ENCODE measurements at regions not wholly inside any gene's neighbourhood (a gene's known extent, or its start where the extent isn't known, plus 50 kb on each side); places are given as distances from the start of the nearest gene placed in this dataset.
"Not testable (repeated sequence)": the region's sequence is repeated elsewhere in the genome, so short reads cannot be mapped to it uniquely, and the experiment has no call there.

DNA sequence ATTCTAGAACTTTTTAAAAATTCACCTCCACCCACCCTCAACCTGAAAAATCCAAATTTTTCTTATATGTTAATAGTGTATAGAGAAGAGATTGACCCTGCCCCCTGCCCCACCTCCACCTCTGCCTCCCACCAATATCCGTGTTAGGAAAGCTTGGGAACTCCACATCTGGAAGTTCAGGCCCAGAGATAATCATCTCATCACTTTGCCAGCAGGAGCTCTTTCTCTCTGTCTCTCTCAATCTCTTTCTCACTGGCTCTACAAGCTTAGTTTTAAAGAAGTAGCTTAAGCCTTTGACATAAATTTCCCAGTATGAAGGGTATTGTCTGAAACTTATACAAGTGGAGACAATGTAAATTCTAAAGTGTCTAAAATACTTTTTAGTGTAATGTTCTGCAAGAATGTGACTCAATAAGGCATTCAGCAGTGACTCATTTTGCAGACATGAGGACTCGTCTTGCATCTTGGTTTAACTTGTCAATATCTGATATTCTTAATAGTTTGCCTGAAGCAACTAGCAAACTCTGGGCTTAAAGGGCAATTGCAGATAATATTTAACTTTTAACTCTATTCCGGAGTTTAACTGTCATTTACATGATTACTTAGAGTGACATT is 299.8 kb upstream of the EPHA3 start:
- peak; percentile 23 for DNase-seq (ENCODE audit: low read depth)

DNA sequence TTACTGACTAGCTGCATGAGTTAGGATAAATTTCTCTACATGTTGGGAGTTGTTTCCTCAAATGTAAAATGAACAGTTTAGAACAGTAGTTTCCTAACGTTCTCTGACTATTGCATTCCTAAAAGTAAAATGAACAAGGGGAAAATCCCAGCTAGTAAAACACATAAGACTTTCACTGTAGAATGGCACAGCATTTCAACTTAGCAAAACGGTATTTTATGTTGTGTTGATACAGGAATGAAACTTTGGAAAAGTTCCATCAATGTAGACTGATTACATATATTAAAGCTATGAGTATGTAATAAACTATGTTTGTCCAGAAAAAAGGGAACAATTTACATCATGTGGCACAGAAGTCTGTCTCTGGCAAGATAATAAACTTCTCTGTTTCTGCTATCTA is 297.4 kb upstream of the EPHA3 start:
- no peak for DNase-seq (ENCODE audit: low read depth)

DNA sequence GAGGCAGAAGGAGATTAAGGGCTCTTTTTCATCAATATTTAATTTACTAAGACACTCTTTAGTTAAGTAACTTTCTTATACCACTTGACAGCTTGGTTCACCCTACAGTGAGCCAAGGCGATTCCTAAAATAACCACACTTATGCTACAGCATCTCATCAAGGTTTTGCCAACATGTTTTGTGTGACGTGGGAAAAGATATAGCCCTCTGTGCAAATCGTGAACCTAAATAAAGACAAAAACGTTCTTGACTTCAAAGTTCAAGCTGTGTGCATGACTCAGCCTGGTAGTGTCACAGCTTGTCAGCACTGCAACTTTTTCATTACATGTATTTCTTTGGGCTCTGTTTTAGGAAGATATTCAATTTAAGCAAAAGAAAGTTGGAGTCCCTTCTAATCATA is 297.0 kb upstream of the EPHA3 start:
- peak; percentile 14 for DNase-seq (ENCODE audit: low read depth)

DNA sequence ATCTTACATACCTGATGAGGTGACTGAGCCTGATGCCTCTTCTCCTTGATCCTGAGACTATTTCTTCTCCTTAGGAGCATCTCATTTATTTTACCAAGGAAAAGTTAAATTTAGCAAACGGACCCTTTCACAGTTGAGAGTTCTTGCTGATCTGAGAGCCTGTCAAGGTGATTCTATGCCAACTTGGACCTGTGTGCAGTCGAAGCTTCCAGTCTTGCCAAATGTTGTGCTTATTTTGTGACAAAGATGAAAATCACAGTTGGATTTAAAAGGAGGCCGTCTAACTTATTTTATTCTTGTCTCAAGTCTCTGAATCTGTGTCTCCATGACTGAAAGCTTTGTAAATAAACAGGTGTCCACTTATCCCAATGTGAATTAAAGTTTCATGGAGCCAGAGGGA is 296.3 kb upstream of the EPHA3 start:
- DNase-seq (ENCODE audit: low read depth): no peak

DNA sequence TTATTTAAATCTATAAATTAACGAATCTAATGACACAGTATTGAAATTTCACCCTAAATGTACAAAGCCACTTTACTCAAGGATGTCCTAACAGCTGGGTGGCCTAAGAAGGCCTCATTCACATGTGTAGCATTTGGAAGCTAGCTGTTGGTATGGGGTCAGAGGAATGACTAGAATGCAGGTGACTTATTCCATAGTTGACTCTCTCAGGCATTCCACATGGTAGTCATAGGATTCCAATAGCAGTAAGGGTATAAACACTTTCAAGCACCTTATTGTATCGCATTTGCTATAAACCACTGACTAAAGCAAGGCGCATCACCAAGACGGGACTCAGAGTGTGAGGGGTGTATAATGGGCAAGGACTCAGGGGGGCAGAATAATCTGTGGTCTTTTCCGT is 294.8 kb upstream of the EPHA3 start:
- DNase-seq (ENCODE audit: low read depth): no peak

DNA sequence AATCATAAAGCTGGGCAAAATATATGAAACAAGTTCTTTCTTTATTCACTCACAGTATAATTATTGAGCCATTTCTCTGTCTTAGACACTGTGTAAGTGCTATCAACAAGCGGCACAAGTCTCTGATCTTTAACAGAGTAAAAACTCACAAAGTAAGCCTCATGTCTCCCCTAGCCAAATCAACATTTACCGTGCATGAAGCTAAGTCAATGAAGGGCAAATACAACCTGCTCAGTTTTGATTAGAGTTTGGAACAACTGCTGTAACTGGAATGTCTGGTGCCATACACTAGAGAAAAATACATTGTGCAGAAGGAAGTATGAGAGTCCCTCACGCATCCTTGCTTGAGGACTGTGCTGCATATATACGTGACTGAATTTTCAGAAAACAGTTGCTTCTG is 291.0 kb upstream of the EPHA3 start:
- no peak for DNase-seq (ENCODE audit: low read depth)

DNA sequence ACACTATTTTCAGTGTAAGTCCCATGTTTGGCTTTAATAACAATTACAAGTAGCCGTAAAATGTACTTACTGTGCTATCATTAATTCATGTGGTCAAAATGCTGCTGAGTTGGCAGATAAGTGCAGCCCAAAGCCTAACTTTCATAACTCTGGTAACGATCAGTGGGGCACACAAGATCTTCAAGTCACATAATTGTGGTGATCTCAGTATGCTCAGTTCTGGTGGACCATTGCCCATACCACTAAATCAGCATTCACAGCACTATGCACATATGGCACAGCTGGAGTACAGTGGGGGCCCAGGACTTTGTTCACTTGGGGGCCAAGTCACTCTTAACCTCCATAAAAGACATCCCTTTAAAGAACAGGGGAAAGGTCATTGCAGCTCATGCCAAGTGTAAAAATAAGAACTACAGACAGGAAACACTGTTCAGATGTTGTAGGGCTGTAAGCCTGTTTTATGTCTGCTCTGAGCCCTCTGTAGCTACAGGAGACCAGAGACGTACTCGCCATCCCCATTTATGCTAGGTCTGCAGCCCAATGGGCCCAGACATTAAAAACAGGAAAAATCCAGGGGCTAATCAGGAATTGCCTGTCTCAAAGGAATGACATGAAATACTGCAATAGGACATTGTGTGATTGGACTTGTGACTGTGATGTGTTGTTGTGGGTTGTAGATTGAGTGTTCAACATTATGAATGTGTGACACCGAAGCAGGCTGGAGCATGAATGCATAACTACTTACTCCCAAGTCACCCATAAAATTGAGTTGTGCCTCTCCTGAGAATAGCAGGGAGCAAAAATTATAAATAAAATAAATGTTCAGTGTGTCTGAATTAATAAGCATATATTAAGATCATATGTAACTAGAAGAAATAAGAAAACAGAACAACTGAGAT is 282.5 kb upstream of the EPHA3 start:
- no peak for DNase-seq (ENCODE audit: low read depth)

DNA sequence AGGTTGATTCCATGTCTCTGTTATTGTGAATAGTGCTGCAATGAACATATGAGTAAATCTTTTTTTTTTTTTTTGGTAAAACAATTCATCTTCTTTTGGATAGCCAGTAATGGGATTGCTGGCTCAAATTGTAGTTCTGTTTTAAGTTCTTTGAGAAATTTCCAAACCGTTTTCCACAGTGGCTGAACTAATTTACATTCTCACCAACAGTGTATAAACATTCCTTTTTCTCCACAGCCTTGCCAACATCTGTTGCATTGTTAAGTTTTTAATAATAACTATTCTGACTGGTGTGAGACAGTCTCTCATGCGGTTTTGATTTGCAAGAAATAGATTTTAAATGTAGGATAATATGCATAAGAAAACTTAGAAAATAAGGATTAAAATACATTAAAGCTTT is 279.0 kb upstream of the EPHA3 start:
- DNase-seq (ENCODE audit: low read depth): no peak

DNA sequence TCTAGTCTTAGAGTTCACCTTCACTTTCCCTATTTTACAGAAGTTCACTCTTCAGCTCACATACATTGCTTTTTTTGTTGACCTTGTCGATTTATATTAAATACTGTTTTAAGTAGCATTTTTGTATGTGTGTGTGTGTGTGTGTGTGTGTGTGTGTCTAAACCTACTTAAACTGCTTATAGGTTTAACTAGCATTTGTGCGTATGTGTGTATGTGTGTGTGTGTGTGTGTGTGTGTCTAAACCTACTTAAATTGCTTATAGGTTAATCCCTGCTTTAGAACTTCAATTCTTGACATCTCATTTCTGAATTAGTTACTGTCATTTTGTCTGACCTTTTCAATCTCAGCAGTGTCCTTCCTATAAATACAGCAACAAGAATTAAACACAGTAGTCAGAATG is 254.8 kb upstream of the EPHA3 start:
- no peak for DNase-seq (ENCODE audit: low read depth)

DNA sequence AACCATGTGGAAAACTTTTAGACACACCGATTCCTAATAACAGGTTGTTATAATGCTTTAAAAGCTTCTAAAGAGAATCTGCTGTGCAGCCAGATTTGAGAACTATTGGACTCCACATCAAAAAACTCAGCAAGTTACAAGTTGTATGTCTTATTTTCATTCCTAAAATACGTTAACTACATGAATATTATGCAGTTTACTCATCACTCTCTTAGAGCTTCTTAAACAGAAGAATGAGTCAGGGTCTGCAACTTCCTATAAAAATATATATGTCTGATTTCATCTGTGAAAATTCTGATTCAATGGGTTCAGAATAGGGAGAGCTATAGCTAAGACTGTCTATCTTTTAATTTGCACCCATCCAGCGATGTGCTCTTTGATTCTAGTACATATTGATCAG is 244.2 kb upstream of the EPHA3 start:
- DNase-seq (ENCODE audit: low read depth): no peak

DNA sequence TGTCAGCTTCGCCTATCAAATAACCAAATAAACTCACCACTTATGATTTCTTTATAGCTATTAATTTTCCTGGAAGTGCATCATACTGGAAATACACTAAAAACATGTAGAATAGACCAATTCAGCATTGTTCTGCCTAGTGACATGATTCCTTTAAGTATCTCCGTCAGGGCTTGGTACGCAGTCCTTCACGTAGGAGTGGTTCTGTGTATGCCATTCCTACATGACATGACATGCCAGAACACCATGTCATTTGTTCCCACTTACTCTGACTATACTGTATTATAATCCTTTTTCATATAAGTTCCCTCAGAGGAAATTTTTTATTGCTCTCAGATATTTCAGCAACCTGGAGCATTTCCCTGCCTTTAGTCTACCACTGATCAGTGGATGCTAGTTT is 230.7 kb upstream of the EPHA3 start:
- DNase-seq (ENCODE audit: low read depth): no peak

DNA sequence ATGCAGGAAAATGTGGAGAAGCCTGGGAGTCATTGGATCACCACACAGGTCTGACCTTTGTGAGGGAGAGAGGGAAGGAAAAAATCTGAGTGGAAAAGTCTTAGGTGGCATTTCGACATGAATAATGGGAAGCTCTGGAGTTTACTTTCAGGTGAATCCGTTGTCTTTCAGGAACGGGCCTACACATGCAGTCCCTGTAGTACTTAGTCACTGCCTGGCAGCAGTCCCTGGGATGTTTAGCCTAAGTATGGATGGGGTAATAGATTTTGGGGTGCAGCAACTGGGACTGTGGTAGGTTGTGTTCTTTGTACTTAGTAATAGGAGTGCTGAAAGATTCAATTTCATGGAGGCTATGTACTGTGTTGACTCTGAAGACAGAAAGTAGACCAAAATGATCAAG is 227.5 kb upstream of the EPHA3 start:
- no peak for DNase-seq (ENCODE audit: low read depth)

DNA sequence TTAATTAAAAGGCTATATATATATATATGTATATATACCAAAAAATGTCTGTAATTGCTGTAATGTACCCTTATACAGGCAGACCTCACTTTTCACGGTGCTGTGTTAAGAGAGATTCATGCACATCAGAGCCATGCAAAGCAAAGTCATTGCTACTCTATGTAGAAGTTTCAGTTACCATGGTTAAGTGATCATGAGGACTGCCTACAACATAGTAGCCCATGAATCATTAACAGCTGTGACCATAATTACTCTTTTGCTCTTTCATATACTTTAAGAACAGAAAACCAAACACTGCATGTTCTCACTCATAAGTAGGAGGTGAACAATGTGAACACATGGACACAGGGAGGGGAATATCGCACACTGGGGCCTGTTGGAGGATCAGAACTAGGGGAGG is 225.3 kb upstream of the EPHA3 start:
- no peak for DNase-seq (ENCODE audit: low read depth)

DNA sequence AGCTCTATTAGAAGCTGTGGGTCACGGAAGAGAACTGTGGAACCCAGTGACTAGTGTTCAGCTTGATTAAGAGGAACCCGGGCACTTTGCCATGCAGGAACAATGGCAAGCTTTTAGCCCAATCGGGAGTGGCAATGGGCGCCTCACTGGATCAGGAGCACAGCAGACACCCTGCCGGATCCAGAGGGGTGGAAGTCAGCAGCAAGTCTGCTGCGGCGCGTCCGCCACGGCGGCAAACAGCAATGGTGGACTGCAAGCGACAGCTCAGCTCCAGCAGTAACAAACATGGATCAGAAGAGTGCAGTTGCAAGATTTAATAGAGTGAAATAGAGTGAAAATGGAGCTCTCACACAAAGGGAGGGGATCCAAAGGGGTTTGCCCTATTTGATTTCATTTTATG is 220.8 kb upstream of the EPHA3 start:
- DNase-seq (ENCODE audit: low read depth): not testable (repeated sequence)

DNA sequence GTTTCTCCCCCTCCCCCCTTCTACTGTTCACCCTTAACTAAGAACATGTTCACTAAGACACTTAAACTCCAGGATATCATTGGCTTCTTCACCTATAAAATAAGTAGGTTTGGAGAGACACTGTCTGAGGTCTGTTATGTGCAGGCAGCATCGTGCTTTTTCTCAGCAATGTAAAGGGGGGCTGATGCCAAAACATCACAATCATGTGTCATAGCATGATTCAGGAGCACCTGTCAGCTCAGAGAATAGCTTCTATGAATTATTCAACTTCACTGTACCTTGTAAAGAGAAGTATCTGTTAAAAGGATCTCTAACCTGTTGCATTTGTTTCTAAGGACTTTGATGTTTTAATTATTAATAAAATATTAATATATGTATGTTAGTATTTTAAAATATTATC is 211.4 kb upstream of the EPHA3 start:
- no peak for DNase-seq (ENCODE audit: low read depth)

DNA sequence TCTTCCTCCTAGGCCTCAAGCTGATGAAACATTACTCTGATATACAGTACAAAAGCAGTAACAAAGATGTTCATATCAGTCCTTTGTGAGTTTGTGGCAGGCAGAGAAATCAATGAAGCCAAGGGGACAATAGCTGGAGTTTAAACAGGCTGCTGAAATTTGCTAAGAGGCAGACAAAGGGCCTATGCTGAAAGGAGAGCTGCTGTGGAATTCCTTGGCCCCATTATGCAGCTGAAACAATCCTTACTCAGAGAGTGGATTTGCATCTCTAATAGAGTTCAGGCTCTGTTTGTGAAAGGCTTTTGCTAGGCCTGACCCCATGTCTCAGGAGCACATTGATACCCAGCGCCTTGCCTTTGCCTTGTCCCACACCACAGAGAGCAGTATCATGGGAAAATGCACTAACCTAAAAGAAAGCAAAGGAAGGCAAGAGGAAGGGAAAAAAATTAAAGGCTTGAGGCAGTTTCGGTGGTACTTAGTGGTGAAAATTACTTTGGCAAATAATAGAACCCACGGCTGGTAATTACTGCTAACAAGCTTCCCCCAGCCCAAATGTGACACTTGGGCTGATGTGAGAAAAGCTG is 195.0 kb upstream of the EPHA3 start:
- no peak for DNase-seq (ENCODE audit: low read depth)

DNA sequence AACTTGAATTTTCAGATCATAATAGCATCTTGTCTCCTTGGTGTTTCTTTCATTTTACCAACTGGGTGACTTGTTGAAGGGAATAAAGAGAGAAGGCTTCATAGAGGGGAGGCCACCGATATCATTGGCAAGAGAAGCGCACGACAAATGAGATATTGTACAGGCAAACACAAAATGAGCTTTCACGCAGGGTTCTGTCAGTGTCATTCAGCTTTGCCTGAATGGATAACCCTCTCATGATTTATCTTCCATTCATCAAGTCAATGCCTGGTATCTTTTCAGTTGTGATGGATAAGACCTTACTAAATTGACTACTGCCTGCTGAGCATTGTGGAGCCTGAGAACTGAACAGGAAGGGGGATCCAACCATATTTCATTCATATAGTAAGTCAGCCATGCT is 188.6 kb upstream of the EPHA3 start:
- no peak for DNase-seq (ENCODE audit: low read depth)

DNA sequence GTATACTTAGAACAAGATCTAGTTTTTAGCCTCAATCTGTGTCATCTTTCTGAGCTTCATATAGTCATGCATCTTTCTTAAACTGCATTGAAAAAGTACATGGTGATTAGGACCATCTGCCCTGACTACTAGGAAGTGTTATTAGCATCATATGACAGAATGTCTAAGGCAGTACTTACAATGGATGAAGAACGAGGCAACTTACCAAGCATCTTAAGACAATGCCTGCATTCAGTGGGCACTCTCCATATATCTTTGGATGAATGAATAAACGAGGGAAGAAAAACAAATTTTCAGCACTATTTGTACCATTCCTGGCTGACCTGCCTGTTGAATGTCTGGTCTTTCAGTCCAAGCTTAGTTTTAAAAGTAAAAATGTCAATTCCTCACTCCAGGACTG is 185.4 kb upstream of the EPHA3 start:
- no peak for DNase-seq (ENCODE audit: low read depth)

DNA sequence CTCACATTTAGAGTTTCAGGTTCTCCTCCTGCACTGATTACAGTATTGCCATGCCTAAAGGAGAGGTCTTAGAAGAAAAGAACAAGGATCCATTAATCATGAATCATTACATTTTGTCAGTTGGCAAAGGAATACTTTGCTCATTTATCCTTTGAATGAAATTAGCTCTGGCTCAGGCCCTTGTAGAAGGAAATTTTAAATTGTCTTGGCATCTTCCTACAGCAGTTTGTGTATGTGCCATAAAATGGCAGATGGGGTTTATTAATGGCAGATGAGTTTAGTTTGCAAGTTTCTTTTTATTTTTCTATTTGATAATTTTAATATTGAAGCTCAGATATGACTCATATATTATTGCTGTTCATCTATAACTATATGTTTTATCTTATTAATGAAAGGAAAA is 181.2 kb upstream of the EPHA3 start:
- no peak for DNase-seq (ENCODE audit: low read depth)

DNA sequence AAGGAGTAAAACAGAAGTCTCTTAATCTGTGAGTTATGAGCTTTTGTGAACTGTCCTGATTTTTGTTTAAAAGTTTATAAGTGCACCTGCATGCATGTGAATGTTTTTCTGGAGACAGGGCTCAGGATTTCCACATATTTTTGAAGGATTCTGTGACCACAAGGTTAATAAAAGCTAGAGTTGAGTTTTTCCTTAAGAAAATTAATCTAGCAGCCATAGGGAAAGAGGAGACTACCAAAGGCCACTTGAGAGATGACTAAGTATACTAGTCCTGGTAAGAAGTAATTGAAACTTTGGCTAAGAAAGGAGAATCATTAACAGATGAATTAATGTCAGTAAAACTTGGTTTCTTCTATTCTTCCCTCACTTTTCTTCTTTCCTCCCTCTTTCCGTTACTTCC is 176.8 kb upstream of the EPHA3 start:
- peak; percentile 10 for DNase-seq (ENCODE audit: low read depth)

DNA sequence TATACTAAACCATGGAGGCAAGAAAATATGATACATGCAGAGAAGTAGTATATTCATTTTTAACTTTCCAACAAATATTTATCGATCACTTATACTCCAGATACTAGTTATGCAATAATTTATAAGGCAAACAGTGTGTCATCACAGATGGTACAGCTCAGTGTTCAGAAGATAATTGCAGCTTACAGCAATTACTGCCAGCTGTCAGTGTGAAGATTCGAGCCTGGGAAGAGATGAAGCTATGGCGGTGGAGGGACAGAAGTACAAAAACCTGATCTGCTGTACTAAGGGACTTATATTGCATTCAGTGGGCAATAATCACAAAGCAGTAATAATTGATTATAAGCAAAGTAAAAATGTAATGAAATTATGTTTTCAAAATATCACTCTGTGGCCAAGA is 170.6 kb upstream of the EPHA3 start:
- no peak for DNase-seq (ENCODE audit: low read depth)

DNA sequence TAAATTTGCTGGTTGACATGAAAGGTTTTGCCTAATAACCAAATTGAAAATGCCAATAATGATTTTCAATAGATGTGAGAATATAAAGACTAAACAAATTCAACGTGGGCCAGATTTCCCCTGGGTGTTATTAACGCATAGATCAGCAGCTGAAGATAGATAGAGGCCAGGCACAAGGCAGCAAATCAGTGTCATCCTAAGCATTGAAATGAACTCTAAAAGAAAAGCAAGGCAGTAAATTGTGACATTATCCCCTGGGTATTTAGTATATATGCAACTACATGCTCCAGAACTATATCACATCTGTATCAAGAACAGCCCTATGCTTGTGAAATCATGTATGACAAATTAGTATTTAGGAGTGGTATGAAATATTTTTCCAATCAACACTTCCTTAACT is 167.1 kb upstream of the EPHA3 start:
- no peak for DNase-seq (ENCODE audit: low read depth)

DNA sequence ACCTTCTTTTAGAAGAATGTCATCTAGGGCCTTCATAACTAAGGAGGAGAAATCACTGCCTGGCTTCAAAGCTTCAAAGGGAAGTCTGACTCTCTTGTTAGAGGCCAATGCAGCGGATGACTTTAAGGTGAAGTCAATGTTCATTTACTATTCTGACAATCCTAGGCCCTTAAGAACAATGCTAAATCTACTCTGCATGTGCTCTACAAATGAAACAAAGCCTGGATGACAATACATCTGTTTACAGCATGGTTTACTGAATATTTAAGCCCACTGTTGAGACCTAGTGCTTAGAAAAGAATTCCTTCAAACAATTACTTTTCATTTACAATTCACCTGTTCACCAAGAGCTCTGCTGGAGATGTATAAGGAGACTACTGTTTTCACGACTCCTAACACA is 160.4 kb upstream of the EPHA3 start:
- DNase-seq (ENCODE audit: low read depth): no peak

DNA sequence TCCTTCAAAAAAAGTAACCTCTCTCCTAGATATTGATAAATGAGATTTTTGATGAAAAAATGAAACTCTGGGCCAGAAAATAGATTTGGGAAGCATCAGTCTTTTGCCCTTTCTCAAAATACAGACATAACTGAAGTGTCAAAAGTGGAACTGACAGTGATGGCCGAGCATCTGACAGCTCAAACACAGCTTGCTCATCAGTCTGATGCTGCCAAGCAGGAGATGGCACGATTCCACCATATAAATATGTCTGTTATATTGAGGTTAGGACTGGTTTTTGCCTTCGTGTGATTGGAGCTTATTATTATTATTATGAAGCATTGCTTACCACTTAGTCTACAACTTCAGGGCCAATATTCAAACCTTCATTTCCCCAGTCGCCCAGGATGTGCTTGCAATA is 152.6 kb upstream of the EPHA3 start:
- DNase-seq (ENCODE audit: low read depth): no peak
